Effector memory CD4-positive, alpha-beta T cell (primary cell): ENCODE measurements at regions not wholly inside any gene's neighbourhood (a gene's known extent, or its start where the extent isn't known, plus 50 kb on each side); places are given as distances from the start of the nearest gene placed in this dataset.
"Not testable (repeated sequence)": the region's sequence is repeated elsewhere in the genome, so short reads cannot be mapped to it uniquely, and the experiment has no call there.

ENCODE experiments used
- DNase-seq, 3 donors: peaks; one replicate each; pipeline ENCODE4 v3.0.0-alpha.2; 2020
- H3K27ac ChIP-seq: 2 replicates; pipeline ENCODE4 v1.7.0; 2013; ENCODE audit warnings: mild to moderate bottlenecking, low read length, moderate library complexity; ENCODE audit not compliant: insufficient read depth, poor library complexity, severe bottlenecking
- H3K27me3 ChIP-seq: replicated peaks from 2 replicates; pipeline ENCODE4 v1.7.0; 2013; ENCODE audit warnings: mild to moderate bottlenecking, low read length; ENCODE audit not compliant: insufficient read depth, control insufficient read depth, poor library complexity, severe bottlenecking
- H3K36me3 ChIP-seq: 2 replicates; pipeline ENCODE4 v1.7.0; 2013; ENCODE audit warnings: mild to moderate bottlenecking, low read length, moderate library complexity; ENCODE audit not compliant: control insufficient read depth, insufficient read depth
- H3K4me1 ChIP-seq: 2 replicates; pipeline ENCODE4 v1.7.0; 2013; ENCODE audit warnings: low read length, mild to moderate bottlenecking; ENCODE audit not compliant: control insufficient read depth, insufficient read depth, poor library complexity, severe bottlenecking
- H3K4me3 ChIP-seq: 2 replicates; pipeline ENCODE4 v1.7.0; 2013; ENCODE audit warnings: low read length, low read depth, mild to moderate bottlenecking; ENCODE audit not compliant: insufficient read depth, poor library complexity, severe bottlenecking
- H3K9me3 ChIP-seq: 2 replicates; pipeline ENCODE4 v1.7.0; 2013; ENCODE audit warnings: mild to moderate bottlenecking, low read length, moderate library complexity; ENCODE audit not compliant: control insufficient read depth

- not testable (repeated sequence) for H3K9me3 ChIP-seq, DNase-seq, H3K27ac ChIP-seq, H3K4me3 ChIP-seq, H3K27me3 ChIP-seq, H3K36me3 ChIP-seq, H3K4me1 ChIP-seq
These were observed 361.8 kb upstream of the PLGLB2 start for GRCh38 chr2:87386063-87386560.

GRCh38 chr2:87395784-87396183, 352.1 kb upstream of the PLGLB2 start:
- not testable (repeated sequence) for H3K9me3 ChIP-seq, H3K4me3 ChIP-seq, H3K27ac ChIP-seq, H3K4me1 ChIP-seq, H3K36me3 ChIP-seq, DNase-seq, H3K27me3 ChIP-seq

GRCh38 chr2:87396551-87397265, 351.2 kb upstream of the PLGLB2 start:
- DNase-seq, H3K9me3 ChIP-seq, H3K4me3 ChIP-seq, H3K27ac ChIP-seq, H3K36me3 ChIP-seq, H3K4me1 ChIP-seq, H3K27me3 ChIP-seq: not testable (repeated sequence)

- not testable (repeated sequence) for DNase-seq
These were observed 350.4 kb upstream of the PLGLB2 start for GRCh38 chr2:87397276-87398065.

GRCh38 chr2:87398567-87399305, 349.2 kb upstream of the PLGLB2 start:
- H3K4me3 ChIP-seq, H3K27me3 ChIP-seq, H3K9me3 ChIP-seq, H3K27ac ChIP-seq, H3K4me1 ChIP-seq, H3K36me3 ChIP-seq, DNase-seq: not testable (repeated sequence)

More at GRCh38 chr2:87397276-87398065, 350.4 kb upstream of the PLGLB2 start:
- H3K27ac ChIP-seq, H3K27me3 ChIP-seq, H3K36me3 ChIP-seq, H3K4me1 ChIP-seq, H3K9me3 ChIP-seq, H3K4me3 ChIP-seq: not testable (repeated sequence)

GRCh38 chr2:87401726-87402345, 346.1 kb upstream of the PLGLB2 start:
- no peak overlapping the region for H3K4me3 ChIP-seq
- no peak overlapping the region for H3K27ac ChIP-seq
- H3K9me3 ChIP-seq, result no peaks in the 10 kb centered on the region
- DNase-seq, result no peak
- H3K4me1 ChIP-seq, result no peaks in the 10 kb centered on the region
- no peaks in the 10 kb centered on the region for H3K36me3 ChIP-seq
- H3K27me3 ChIP-seq, result no peaks in the 10 kb centered on the region

GRCh38 chr2:87403893-87404175, 344.1 kb upstream of the PLGLB2 start:
- Histone ChIP-seq H3K36me3 (no peaks in the 10 kb centered on the region), H3K9me3 (no peaks in the 10 kb centered on the region), H3K27ac (no peak overlapping the region), H3K4me1 (no peaks in the 10 kb centered on the region), H3K27me3 (no peaks in the 10 kb centered on the region), H3K4me3 (no peak overlapping the region)
- no peak for DNase-seq

- not testable (repeated sequence) for H3K36me3 ChIP-seq, H3K27ac ChIP-seq, H3K27me3 ChIP-seq, H3K4me3 ChIP-seq, H3K4me1 ChIP-seq, DNase-seq, H3K9me3 ChIP-seq
These were observed 343.3 kb upstream of the PLGLB2 start for GRCh38 chr2:87404411-87405255.

- not testable (repeated sequence) for H3K27me3 ChIP-seq, DNase-seq, H3K4me1 ChIP-seq, H3K9me3 ChIP-seq, H3K36me3 ChIP-seq, H3K27ac ChIP-seq, H3K4me3 ChIP-seq
These were observed 342.2 kb upstream of the PLGLB2 start for GRCh38 chr2:87405531-87406216.
